Activated CD8-positive, alpha-beta memory T cell treated with anti-CD3 and anti-CD28 coated beads, Interleukin-2, amount 50 U/mL, for 4 hours (primary cell): ENCODE measurements at regions not wholly inside any gene's neighbourhood (a gene's known extent, or its start where the extent isn't known, plus 50 kb on each side); places are given as distances from the start of the nearest gene placed in this dataset.

Source experiments
- DNase-seq: peaks from one replicate; pipeline ENCODE4 v3.0.0-alpha.2; 2020

GRCh38 chr7:53719122-53719521 lies 683.7 kb downstream of the POM121L12 start:
- no peak for DNase-seq

GRCh38 chr7:53740971-53741370 lies 705.5 kb downstream of the POM121L12 start:
- DNase-seq, result no peak

GRCh38 chr7:53743697-53744402 lies 708.4 kb downstream of the POM121L12 start:
- no peak for DNase-seq

- no peak for DNase-seq
Observed at GRCh38 chr7:53744403-53744760, 708.9 kb downstream of the POM121L12 start.

GRCh38 chr7:53756946-53757345 lies 721.5 kb downstream of the POM121L12 start:
- no peak for DNase-seq

GRCh38 chr7:53768186-53768585 lies 732.8 kb downstream of the POM121L12 start:
- DNase-seq, result no peak

- DNase-seq, result no peak
Observed at GRCh38 chr7:53771701-53772100, 736.3 kb downstream of the POM121L12 start.

GRCh38 chr7:53776323-53776722 lies 740.9 kb downstream of the POM121L12 start:
- DNase-seq, result no peak

- DNase-seq, result no peak
Observed at GRCh38 chr7:53789741-53790140, 752.4 kb upstream of the VSTM2A start.

- DNase-seq, result no peak
Observed at GRCh38 chr7:53794816-53795215, 747.4 kb upstream of the VSTM2A start.

GRCh38 chr7:53800746-53801145 lies 741.4 kb upstream of the VSTM2A start:
- no peak for DNase-seq

- DNase-seq, result no peak
Observed at GRCh38 chr7:53806119-53806518, 736.1 kb upstream of the VSTM2A start.

GRCh38 chr7:53811555-53812079 lies 730.6 kb upstream of the VSTM2A start:
- DNase-seq, result no peak

- no peak for DNase-seq
Observed at GRCh38 chr7:53812135-53812534, 730.0 kb upstream of the VSTM2A start.

- no peak for DNase-seq
Observed at GRCh38 chr7:53835301-53835700, 706.9 kb upstream of the VSTM2A start.

GRCh38 chr7:53877688-53878087 lies 664.5 kb upstream of the VSTM2A start:
- DNase-seq, result no peak

- DNase-seq, result no peak
Observed at GRCh38 chr7:53900856-53901528, 641.2 kb upstream of the VSTM2A start.

- DNase-seq, result no peak
Observed at GRCh38 chr7:53904355-53904754, 637.8 kb upstream of the VSTM2A start.

- no peak for DNase-seq
Observed at GRCh38 chr7:53917637-53918036, 624.5 kb upstream of the VSTM2A start.

- DNase-seq, result no peak
Observed at GRCh38 chr7:53920011-53920410, 622.2 kb upstream of the VSTM2A start.

GRCh38 chr7:53940483-53940882 lies 601.7 kb upstream of the VSTM2A start:
- no peak for DNase-seq

- DNase-seq, result no peak
Observed at GRCh38 chr7:53947732-53948131, 594.4 kb upstream of the VSTM2A start.

GRCh38 chr7:53965716-53966115 lies 576.5 kb upstream of the VSTM2A start:
- no peak for DNase-seq

GRCh38 chr7:53983480-53983879 lies 558.7 kb upstream of the VSTM2A start:
- no peak for DNase-seq

GRCh38 chr7:53984776-53985175 lies 557.4 kb upstream of the VSTM2A start:
- DNase-seq, result no peak
